Stimulated activated CD8-positive, alpha-beta memory T cell treated with anti-CD3 and anti-CD28 coated beads, Interleukin-4, amount 100 ng/mL, for 4 hours (primary cell): ENCODE measurements at regions not wholly inside any gene's neighbourhood (a gene's known extent, or its start where the extent isn't known, plus 50 kb on each side); places are given as distances from the start of the nearest gene placed in this dataset.

Experiments
- DNase-seq, 2 donors: peaks; one replicate each; pipeline ENCODE4 v3.0.0-alpha.2; 2020; ENCODE audit warnings: low read depth in 2 of 2, low spot score in 1 of 2

- no peak for DNase-seq
Observed at GRCh38 chr14:34219661-34220377, 242.2 kb downstream of the SPTSSA start.

GRCh38 chr14:34218881-34219280, 243.2 kb downstream of the SPTSSA start:
- DNase-seq, result no peak

- no peak for DNase-seq
Observed at GRCh38 chr14:34214961-34215360, 247.1 kb downstream of the SPTSSA start.

- DNase-seq, result no peak
Observed at GRCh38 chr14:34213332-34213731, 248.7 kb downstream of the SPTSSA start.

- DNase-seq, result no peak
Observed at GRCh38 chr14:34212172-34212929, 249.7 kb downstream of the SPTSSA start.

GRCh38 chr14:34211732-34212131, 250.3 kb downstream of the SPTSSA start:
- no peak for DNase-seq

GRCh38 chr14:34208532-34208931, 253.5 kb downstream of the SPTSSA start:
- DNase-seq, result no peak

GRCh38 chr14:34205799-34206198, 254.9 kb upstream of the EGLN3 start:
- no peak for DNase-seq

GRCh38 chr14:34204774-34205173, 253.9 kb upstream of the EGLN3 start:
- DNase-seq, result no peak

GRCh38 chr14:34203251-34203722, 252.4 kb upstream of the EGLN3 start:
- no peak for DNase-seq

- DNase-seq, result no peak
Observed at GRCh38 chr14:34201909-34202637, 251.2 kb upstream of the EGLN3 start.

GRCh38 chr14:34199585-34199984, 248.7 kb upstream of the EGLN3 start:
- DNase-seq, result no peak

GRCh38 chr14:34198096-34198495, 247.2 kb upstream of the EGLN3 start:
- DNase-seq, result no peak

GRCh38 chr14:34195964-34196363, 245.1 kb upstream of the EGLN3 start:
- no peak for DNase-seq

GRCh38 chr14:34190717-34191116, 239.8 kb upstream of the EGLN3 start:
- no peak for DNase-seq

- no peak for DNase-seq
Observed at GRCh38 chr14:34189866-34190265, 239.0 kb upstream of the EGLN3 start.

- DNase-seq, result no peak
Observed at GRCh38 chr14:34187519-34188044, 236.7 kb upstream of the EGLN3 start.

GRCh38 chr14:34187061-34187460, 236.2 kb upstream of the EGLN3 start:
- no peak for DNase-seq

GRCh38 chr14:34184126-34184525, 233.3 kb upstream of the EGLN3 start:
- DNase-seq, result no peak

GRCh38 chr14:34183478-34183877, 232.6 kb upstream of the EGLN3 start:
- no peak for DNase-seq

GRCh38 chr14:34181338-34181737, 230.5 kb upstream of the EGLN3 start:
- no peak for DNase-seq

- DNase-seq, result no peak
Observed at GRCh38 chr14:34180869-34181268, 230.0 kb upstream of the EGLN3 start.
